ENCODE measurements at regions not wholly inside any gene's neighbourhood (a gene's known extent, or its start where the extent isn't known, plus 50 kb on each side); places are given as distances from the start of the nearest gene placed in this dataset.

DNA sequence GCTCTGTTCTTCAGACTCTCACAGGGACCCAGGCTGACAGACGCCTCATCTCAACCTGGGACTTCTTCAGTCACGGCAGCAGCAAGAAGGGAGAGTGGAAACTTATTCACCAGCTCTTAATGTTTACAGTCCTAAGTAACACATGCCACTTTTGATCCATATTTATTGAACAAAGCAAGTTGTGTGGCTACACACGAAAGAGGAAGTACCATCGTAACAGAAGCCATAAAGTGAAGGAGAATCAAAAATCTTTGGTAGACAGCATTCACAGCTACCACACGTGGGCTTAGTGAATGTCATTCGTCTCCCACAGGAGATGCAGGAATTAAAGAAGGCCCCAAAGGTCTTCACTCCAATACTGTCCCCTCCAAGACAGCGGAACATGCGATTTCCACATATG is 582.6 kb downstream of the CETN3 start:
- TF ChIP-seq, protein P1, sequence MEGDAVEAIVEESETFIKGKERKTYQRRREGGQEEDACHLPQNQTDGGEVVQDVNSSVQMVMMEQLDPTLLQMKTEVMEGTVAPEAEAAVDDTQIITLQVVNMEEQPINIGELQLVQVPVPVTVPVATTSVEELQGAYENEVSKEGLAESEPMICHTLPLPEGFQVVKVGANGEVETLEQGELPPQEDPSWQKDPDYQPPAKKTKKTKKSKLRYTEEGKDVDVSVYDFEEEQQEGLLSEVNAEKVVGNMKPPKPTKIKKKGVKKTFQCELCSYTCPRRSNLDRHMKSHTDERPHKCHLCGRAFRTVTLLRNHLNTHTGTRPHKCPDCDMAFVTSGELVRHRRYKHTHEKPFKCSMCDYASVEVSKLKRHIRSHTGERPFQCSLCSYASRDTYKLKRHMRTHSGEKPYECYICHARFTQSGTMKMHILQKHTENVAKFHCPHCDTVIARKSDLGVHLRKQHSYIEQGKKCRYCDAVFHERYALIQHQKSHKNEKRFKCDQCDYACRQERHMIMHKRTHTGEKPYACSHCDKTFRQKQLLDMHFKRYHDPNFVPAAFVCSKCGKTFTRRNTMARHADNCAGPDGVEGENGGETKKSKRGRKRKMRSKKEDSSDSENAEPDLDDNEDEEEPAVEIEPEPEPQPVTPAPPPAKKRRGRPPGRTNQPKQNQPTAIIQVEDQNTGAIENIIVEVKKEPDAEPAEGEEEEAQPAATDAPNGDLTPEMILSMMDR (IDR thresholded peaks at IDR 0.05) = no peak
- no peak for TF ChIP-seq POLR2A (IDR thresholded peaks at IDR 0.05)
